Activated naive CD4-positive, alpha-beta T cell treated with anti-CD3 and anti-CD28 coated beads, Interleukin-2, amount 50 U/mL, for 72 hours (primary cell): ENCODE measurements at regions not wholly inside any gene's neighbourhood (a gene's known extent, or its start where the extent isn't known, plus 50 kb on each side); places are given as distances from the start of the nearest gene placed in this dataset.

Experiments
- ATAC-seq, 2 donors: fragments of 150-1000 bp; cut with Tn5 transposase; 2 replicates each; pipeline ENCODE4 v1.10.0; 2021; ENCODE audit warnings: mild to moderate bottlenecking in 2 of 2, moderate library complexity in 2 of 2
- DNase-seq, 2 donors: peaks; one replicate each; pipeline ENCODE4 v3.0.0; 2021 to 2022; ENCODE audit warnings: low spot score in 2 of 2
- H3K27ac Mint-ChIP-seq, 2 donors: one replicate each; pipeline ENCODE4 v1.8.0; 2022; ENCODE audit warnings: mild to moderate bottlenecking in 2 of 2, mixed read lengths in 2 of 2
- H3K36me3 Mint-ChIP-seq, 2 donors: one replicate each; pipeline ENCODE4 v1.8.0; 2022; ENCODE audit warnings: mixed read lengths in 2 of 2
- H3K9me3 Mint-ChIP-seq, 2 donors: one replicate each; pipeline ENCODE4 v1.8.0; 2022; ENCODE audit warnings: mixed read lengths in 2 of 2

DNA sequence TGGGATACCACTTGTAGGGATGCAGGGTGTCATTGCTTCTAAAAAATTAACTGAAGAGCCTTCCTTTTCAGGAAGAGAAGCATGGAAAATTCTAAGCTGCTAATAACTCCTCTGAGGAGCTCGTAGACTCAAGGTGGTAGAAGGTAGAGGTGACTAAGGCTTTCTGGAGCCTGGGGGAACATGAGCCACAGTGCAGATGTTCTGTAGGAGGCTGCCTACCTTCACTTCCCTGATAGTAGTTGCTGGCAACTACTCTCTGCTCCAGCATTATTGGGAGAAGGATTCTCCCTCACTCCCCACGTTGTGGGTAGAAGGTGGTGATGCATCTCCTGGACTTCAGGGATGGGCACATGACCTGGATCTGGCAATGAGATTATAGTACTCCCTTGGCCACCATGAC, 86.7 kb upstream of the STARD4 start:
- no peak for DNase-seq
- ATAC-seq, result no peak
- Mint-ChIP-seq H3K9me3 (peaks cover 0 to 4% of the 10 kb centered on the region in 2 donors), H3K27ac (no peak overlapping the region), H3K36me3 (peaks cover 0 to 4% of the 10 kb centered on the region in 2 donors)

DNA sequence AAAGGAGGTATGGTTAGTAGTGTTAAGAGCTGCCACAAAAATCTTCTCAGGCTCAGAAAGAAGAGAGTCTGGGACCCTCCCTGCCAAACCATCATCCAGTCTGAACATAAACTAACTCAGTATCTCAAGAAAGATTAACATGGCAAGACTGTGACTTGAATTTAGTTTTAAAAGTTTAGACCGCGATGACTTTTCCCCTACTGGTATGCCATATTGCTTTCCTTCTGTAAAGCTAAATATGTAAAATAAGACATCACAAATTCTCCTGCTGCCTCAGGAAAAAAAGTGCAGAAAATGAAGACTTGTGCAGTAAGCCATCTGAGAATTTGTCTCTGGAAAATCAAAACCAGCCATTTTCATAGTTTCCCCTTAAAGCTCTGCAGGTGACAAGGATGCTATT, 85.2 kb upstream of the STARD4 start:
- Mint-ChIP-seq H3K9me3 (peaks cover 0 to 4% of the 10 kb centered on the region in 2 donors), H3K36me3 (peaks cover 0 to 4% of the 10 kb centered on the region in 2 donors), H3K27ac (no peak overlapping the region)
- DNase-seq, result no peak
- ATAC-seq, result no peak

DNA sequence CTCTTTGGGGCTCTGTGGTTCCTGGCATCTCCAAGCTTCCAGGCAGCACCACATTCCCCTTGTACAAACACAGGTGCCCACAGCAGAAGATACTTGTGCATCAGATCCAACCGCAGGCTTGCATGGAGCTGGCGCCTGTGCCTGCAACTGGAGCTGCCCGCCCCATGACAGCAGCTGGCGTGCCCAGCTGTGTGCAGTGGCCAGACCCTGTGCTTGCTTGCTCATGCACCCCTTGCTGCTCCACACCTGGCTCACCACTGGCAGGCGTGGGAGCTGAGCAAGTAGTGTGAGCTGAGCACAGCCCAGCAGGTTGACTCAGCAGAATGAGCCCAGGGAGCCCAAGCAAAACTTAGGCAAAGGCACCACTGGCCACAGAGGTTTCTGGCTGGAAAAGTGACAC, 84.4 kb upstream of the STARD4 start:
- Mint-ChIP-seq H3K9me3 (peaks cover 0 to 4% of the 10 kb centered on the region in 2 donors), H3K36me3 (peaks cover 0 to 4% of the 10 kb centered on the region in 2 donors), H3K27ac (peak overlapping the region in 1 of 2 donors; percentile 44)
- ATAC-seq, result no peak
- DNase-seq, result no peak

DNA sequence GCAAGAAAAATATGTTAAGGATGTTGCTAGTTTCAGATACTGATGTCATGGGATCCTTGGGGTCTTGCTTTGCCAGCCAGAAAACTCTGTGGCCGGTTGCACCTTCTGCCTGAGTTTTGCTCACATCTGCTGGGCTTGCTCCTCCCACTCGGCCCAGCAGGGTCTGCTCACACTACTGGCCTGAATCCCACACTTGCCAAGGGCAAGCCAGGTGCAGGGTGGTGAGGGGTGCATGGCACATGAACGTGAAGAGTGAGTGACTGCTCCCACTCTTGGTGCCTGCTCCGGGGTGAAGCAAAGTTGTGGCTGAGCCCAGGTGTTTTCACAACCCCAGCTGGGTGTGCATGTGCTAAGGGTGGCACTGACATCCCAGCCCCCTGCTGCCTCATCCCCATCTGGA, 83.1 kb upstream of the STARD4 start:
- Mint-ChIP-seq H3K9me3 (peaks cover 0 to 4% of the 10 kb centered on the region in 2 donors), H3K27ac (no peak overlapping the region), H3K36me3 (peaks cover 0 to 4% of the 10 kb centered on the region in 2 donors)
- no peak for ATAC-seq
- no peak for DNase-seq

DNA sequence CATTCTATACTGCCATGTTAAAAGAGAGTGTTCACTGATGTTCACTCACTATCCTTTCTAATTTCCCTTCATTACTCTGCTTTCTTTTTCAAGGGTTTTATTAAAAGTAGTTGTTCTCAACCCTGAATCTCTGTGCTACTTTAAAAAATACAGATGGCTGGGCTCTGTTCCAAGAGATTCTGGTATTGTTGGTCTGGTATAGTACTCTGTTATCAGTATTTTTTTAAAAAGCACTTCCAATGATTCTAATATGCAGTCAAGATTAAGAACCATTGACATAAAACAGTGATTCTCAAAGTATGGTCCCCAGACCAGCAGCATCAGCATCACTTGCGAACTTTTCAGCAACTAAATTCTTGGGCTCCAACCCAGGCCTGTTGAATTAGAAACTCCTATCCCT, 77.0 kb upstream of the STARD4 start:
- ATAC-seq, result no peak
- no peak overlapping the region for H3K27ac Mint-ChIP-seq
- H3K9me3 Mint-ChIP-seq, result no peaks in the 10 kb centered on the region
- H3K36me3 Mint-ChIP-seq, result no peaks in the 10 kb centered on the region
- no peak for DNase-seq

- ATAC-seq, result peak; percentile 34 to 49
- DNase-seq, result no peak
- Mint-ChIP-seq H3K36me3 (no peaks in the 10 kb centered on the region), H3K27ac (peak overlapping the region in 1 of 2 donors; percentile 12), H3K9me3 (no peaks in the 10 kb centered on the region)
These were observed 75.4 kb upstream of the STARD4 start for GRCh38 chr5:111587728-111588127.

DNA sequence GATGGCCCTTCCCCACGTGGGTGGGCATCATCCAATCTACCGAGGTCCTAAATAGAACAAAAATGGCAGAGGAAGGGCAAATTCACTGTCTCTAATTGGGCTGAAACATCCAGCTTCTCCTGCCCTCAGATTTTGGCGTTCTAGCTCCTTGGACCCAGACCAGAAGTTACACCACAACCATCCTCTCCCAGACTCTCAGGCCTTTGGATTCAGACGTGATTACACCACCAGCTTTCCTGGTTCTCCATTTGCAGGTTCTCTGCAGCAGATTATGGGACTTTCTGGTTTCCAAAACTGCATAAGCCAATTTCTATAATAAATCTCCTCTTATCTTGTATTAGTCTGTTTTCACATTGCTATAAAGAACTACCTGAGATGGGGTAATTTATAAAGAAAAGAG, 73.6 kb upstream of the STARD4 start:
- Mint-ChIP-seq H3K27ac (no peak overlapping the region), H3K36me3 (no peaks in the 10 kb centered on the region), H3K9me3 (peaks cover 0 to 4% of the 10 kb centered on the region in 2 donors)
- DNase-seq (no peak), ATAC-seq (no peak)

GRCh38 chr5:111585291-111585690, 73.0 kb upstream of the STARD4 start:
- no peak for ATAC-seq
- H3K9me3 Mint-ChIP-seq, result peaks cover 0 to 4% of the 10 kb centered on the region in 2 donors
- H3K27ac Mint-ChIP-seq, result peak overlapping the region in 1 of 2 donors; percentile 32
- H3K36me3 Mint-ChIP-seq, result peaks cover 0 to 4% of the 10 kb centered on the region in 2 donors
- no peak for DNase-seq

- peaks cover 0 to 4% of the 10 kb centered on the region in 2 donors for H3K9me3 Mint-ChIP-seq
- DNase-seq (no peak), ATAC-seq (peak; percentile 92 to 93)
- peaks cover 0 to 4% of the 10 kb centered on the region in 2 donors for H3K36me3 Mint-ChIP-seq
- H3K27ac Mint-ChIP-seq, result peak overlapping the region; percentile 8 to 32
These were observed 72.3 kb upstream of the STARD4 start for GRCh38 chr5:111584651-111585050.

GRCh38 chr5:111583758-111584203, 71.4 kb upstream of the STARD4 start:
- Mint-ChIP-seq H3K9me3 (peaks cover 0 to 5% of the 10 kb centered on the region in 2 donors), H3K27ac (no peak overlapping the region), H3K36me3 (peaks cover 0 to 4% of the 10 kb centered on the region in 2 donors)
- ATAC-seq (no peak), DNase-seq (no peak)

DNA sequence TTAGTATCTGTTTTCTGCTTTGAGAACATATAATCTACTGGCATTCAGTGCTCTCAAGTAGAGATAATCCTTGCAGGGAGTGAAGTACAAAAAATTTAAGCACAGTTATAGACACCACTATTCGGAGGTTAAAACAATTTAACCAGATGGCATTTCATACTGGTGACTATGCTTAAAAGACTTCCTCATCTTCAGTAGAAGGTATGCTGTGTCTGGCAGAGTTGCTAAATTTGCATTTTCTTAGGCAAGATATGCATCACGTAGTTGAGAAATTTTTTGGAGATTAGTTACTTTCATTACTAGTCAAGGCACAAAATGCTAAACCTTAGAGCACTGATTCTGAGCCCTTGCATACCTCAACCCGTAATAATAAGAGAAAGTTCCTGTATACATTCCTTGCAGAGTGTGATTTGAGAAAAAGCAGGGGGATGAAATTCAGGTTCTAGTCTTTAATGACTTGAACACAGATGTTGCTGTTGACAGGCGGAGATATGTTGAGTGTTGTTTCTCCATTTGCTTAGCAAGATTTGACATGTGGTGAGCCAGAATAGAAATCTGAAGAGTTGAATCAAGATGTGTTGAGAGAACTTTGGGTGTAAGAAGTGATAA, 70.8 kb upstream of the STARD4 start:
- Mint-ChIP-seq H3K27ac (no peak overlapping the region), H3K36me3 (peaks cover 0 to 4% of the 10 kb centered on the region in 2 donors), H3K9me3 (peaks cover 0 to 11% of the 10 kb centered on the region in 2 donors)
- DNase-seq (no peak), ATAC-seq (peak in 1 of 2 donors; percentile 4)

GRCh38 chr5:111582451-111582850, 70.1 kb upstream of the STARD4 start:
- DNase-seq, result no peak
- H3K9me3 Mint-ChIP-seq, result peaks cover 0 to 11% of the 10 kb centered on the region in 2 donors
- H3K27ac Mint-ChIP-seq, result no peak overlapping the region

GRCh38 chr5:111580956-111581355, 68.6 kb upstream of the STARD4 start:
- DNase-seq (no peak), ATAC-seq (no peak)
- Mint-ChIP-seq H3K9me3 (peaks cover 0 to 11% of the 10 kb centered on the region in 2 donors), H3K27ac (no peak overlapping the region), H3K36me3 (peaks cover 0 to 4% of the 10 kb centered on the region in 2 donors)

More at GRCh38 chr5:111582451-111582850, 70.1 kb upstream of the STARD4 start:
- H3K36me3 Mint-ChIP-seq, result peaks cover 0 to 4% of the 10 kb centered on the region in 2 donors
- no peak for ATAC-seq

- H3K27ac Mint-ChIP-seq, result no peak overlapping the region
- DNase-seq, result no peak
- H3K9me3 Mint-ChIP-seq, result peaks cover 5 to 11% of the 10 kb centered on the region in 2 donors
- H3K36me3 Mint-ChIP-seq, result no peaks in the 10 kb centered on the region
- ATAC-seq, result no peak
These were observed 62.0 kb upstream of the STARD4 start for GRCh38 chr5:111574311-111574710.

GRCh38 chr5:111572561-111572960, 60.2 kb upstream of the STARD4 start:
- Mint-ChIP-seq H3K27ac (no peak overlapping the region), H3K9me3 (peaks cover 4 to 10% of the 10 kb centered on the region in 2 donors), H3K36me3 (no peaks in the 10 kb centered on the region)
- ATAC-seq, result no peak
- DNase-seq, result no peak

GRCh38 chr5:111563031-111563822, 50.9 kb upstream of the STARD4 start:
- DNase-seq, result no peak
- H3K9me3 Mint-ChIP-seq, result peaks cover 8 to 9% of the 10 kb centered on the region in 2 donors
- peaks cover 7 to 12% of the 10 kb centered on the region in 2 donors for H3K36me3 Mint-ChIP-seq
- ATAC-seq, result no peak
- H3K27ac Mint-ChIP-seq, result no peak overlapping the region

GRCh38 chr5:111562561-111562960, 50.2 kb upstream of the STARD4 start:
- H3K36me3 Mint-ChIP-seq, result peaks cover 7 to 12% of the 10 kb centered on the region in 2 donors
- DNase-seq (no peak), ATAC-seq (no peak)
- no peak overlapping the region for H3K27ac Mint-ChIP-seq
- peaks cover 8 to 9% of the 10 kb centered on the region in 2 donors for H3K9me3 Mint-ChIP-seq
